Activated CD4-positive, alpha-beta T cell treated with anti-CD3 and anti-CD28 coated beads for 36 hours (primary cell): ENCODE measurements at regions not wholly inside any gene's neighbourhood (a gene's known extent, or its start where the extent isn't known, plus 50 kb on each side); places are given as distances from the start of the nearest gene placed in this dataset.

Experiments
- ATAC-seq: fragments of 200-7000 bp; cut with Tn5 transposase; one replicate; pipeline ENCODE4 v1.10.0; 2021; ENCODE audit warnings: mild to moderate bottlenecking, moderate library complexity
- CTCF ChIA-PET: fragments of 350-600 bp; sonication (Branson Sonifier 250); formaldehyde crosslinking; loops from one replicate; lab custom pipeline; 2021; ENCODE audit warnings: antibody characterized with exemption; lab: Charles Lee
- POLR2A ChIA-PET: fragments of 350-600 bp; sonication (Branson Sonifier 250); formaldehyde crosslinking; loops from one replicate; lab custom pipeline; 2021; ENCODE audit warnings: antibody characterized with exemption, inconsistent platforms; lab: Charles Lee
- DNase-seq: peaks from one replicate; pipeline ENCODE4 v3.0.0-alpha.2; 2020
- H3K27ac Mint-ChIP-seq: one replicate; pipeline ENCODE4 v1.8.0; 2021; ENCODE audit warnings: mixed read lengths
- H3K27me3 Mint-ChIP-seq: one replicate; pipeline ENCODE4 v1.8.0; 2021; ENCODE audit warnings: mixed read lengths
- H3K36me3 Mint-ChIP-seq: one replicate; pipeline ENCODE4 v1.8.0; 2021; ENCODE audit warnings: low read depth, mixed read lengths
- H3K4me1 Mint-ChIP-seq: one replicate; pipeline ENCODE4 v1.8.0; 2021; ENCODE audit warnings: mixed read lengths
- H3K4me3 Mint-ChIP-seq: one replicate; pipeline ENCODE4 v1.8.0; 2021; ENCODE audit warnings: mild to moderate bottlenecking, moderate library complexity, mixed read lengths
- H3K9me3 Mint-ChIP-seq: one replicate; pipeline ENCODE4 v1.8.0; 2021; ENCODE audit warnings: low read depth, mixed read lengths
- intact Hi-C, 2 experiments: fragments of 100-400 bp; cut with DNase I in 1 of 2; cut with micrococcal nuclease in 1 of 2; formaldehyde crosslinking; loops; one replicate each; pipeline versions ENCODE4 v1.14.2 to v1.15.1; 2022 to 2024; cut with DNase I, micrococcal nuclease

GRCh38 chr12:111156304-111156703 lies 212.6 kb downstream of the PHETA1 start:
- H3K4me3 Mint-ChIP-seq: no peak overlapping the region
- H3K27ac Mint-ChIP-seq: no peak overlapping the region
- intact Hi-C loops: no loop called here
- no peak for DNase-seq
- CTCF ChIA-PET: no interaction called here
- POLR2A ChIA-PET: no interaction called here
- ATAC-seq: no peak
- no peaks in the 10 kb centered on the region for H3K36me3 Mint-ChIP-seq
- H3K9me3 Mint-ChIP-seq: no peaks in the 10 kb centered on the region
- no peaks in the 10 kb centered on the region for H3K4me1 Mint-ChIP-seq
- peaks cover under 1% of the 10 kb centered on the region for H3K27me3 Mint-ChIP-seq

GRCh38 chr12:111155521-111155920 lies 213.4 kb downstream of the PHETA1 start:
- intact Hi-C loops: no loop called here
- Mint-ChIP-seq H3K27ac (no peak overlapping the region), H3K9me3 (no peaks in the 10 kb centered on the region), H3K27me3 (peaks cover 2% of the 10 kb centered on the region), H3K36me3 (no peaks in the 10 kb centered on the region), H3K4me3 (no peak overlapping the region), H3K4me1 (no peaks in the 10 kb centered on the region)
- ChIA-PET POLR2A (no interaction called here), CTCF (no interaction called here)
- no peak for ATAC-seq
- no peak for DNase-seq

DNA sequence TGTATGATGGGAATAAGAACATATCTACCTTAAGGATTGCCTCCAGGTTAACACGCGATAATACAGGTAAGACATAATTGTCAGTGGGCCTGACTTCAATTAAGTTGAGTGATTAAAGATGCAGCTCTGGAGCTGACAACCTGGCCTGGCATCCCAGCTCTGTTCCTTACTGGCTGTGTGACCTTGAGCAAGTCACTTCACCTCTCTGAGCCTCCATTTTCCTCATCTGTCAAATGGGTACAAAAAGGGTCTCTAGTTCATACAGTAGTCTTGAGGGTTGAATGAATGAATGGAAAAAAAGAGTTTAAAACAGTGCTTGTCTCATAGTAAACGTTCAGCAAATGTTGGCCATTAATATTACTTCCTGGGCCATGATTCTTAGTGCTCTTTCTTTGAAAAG lies 213.9 kb downstream of the PHETA1 start:
- Mint-ChIP-seq H3K27me3 (peaks cover 2% of the 10 kb centered on the region), H3K4me1 (no peaks in the 10 kb centered on the region), H3K27ac (no peak overlapping the region), H3K9me3 (no peaks in the 10 kb centered on the region), H3K4me3 (no peak overlapping the region), H3K36me3 (no peaks in the 10 kb centered on the region)
- DNase-seq (no peak), ATAC-seq (no peak)
- intact Hi-C loops: no loop called here
- ChIA-PET CTCF (no interaction called here), POLR2A (no interaction called here)

DNA sequence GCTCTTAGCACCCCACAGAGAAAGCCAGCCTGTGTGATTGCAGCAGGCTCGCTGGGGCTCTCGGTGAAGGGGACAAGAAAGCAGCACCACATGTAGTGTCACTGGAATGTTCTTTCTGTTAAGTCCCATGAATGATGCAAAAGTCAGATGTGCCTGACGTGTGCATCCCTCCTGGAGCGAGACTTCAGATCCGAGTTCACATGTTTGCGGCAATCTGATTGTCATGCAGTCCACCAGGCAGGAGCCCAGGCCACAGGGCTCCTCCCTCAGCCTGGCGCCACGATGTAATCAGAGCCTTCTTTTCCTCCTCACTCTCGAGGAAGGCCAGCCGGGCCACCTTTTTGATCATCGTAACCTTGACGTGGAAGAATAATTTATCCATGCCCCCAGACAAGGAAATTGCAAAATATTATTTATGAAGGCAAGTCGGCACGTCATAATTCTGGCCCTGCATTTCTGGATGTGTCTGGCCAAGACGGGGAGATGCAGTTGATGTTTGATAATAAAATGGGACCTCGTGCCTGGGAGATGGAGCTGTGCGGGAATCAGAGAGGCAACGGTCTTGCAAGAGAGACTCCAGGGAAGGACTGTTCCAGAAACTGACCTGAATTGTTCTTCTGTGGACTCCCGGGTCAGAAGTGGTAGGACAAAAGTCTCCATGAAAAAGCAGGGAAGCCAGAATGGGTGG lies 214.6 kb downstream of the PHETA1 start:
- CTCF ChIA-PET: no interaction called here
- Mint-ChIP-seq H3K4me3 (no peak overlapping the region), H3K9me3 (no peaks in the 10 kb centered on the region), H3K27ac (no peak overlapping the region), H3K27me3 (peaks cover 2% of the 10 kb centered on the region), H3K36me3 (no peaks in the 10 kb centered on the region), H3K4me1 (no peaks in the 10 kb centered on the region)
- DNase-seq: no peak
- intact Hi-C loops: no loop called here
- POLR2A ChIA-PET: no interaction called here
- no peak for ATAC-seq

DNA sequence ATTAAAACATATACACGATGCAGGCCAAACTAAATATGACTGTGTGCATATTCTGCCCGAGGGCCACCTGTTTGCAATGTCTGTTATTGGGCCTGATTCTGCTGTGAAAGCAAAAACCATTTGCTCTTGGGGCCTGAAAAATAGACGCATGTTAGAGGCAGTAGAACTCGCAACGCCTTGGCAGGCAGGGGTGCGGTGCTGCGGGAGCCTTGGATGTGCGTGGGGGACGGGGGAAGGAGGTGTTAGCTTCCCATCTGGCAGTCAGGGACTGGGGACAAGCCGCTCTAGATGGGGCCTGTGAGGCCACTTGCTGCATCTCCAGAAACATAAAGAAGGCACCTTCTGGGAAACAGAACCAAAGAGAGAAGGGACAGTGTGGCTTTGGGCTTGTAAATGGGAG lies 216.3 kb downstream of the PHETA1 start:
- Mint-ChIP-seq H3K36me3 (no peaks in the 10 kb centered on the region), H3K9me3 (no peaks in the 10 kb centered on the region), H3K27me3 (peaks cover 2% of the 10 kb centered on the region), H3K27ac (no peak overlapping the region), H3K4me1 (no peaks in the 10 kb centered on the region), H3K4me3 (no peak overlapping the region)
- DNase-seq: no peak
- ChIA-PET CTCF (interaction anchor here (0.9 kb wide), 1 partner anchor 59 kb away, joined by 3 read pairs; no protein-coding TSS in a partner anchor), POLR2A (no interaction called here)
- ATAC-seq: no peak
- intact Hi-C loops: no loop called here

GRCh38 chr12:111150921-111151840 lies 217.7 kb downstream of the PHETA1 start:
- POLR2A ChIA-PET: no interaction called here
- H3K9me3 Mint-ChIP-seq: no peaks in the 10 kb centered on the region
- CTCF ChIA-PET: no interaction called here
- no peak overlapping the region for H3K27ac Mint-ChIP-seq
- no peak for ATAC-seq
- intact Hi-C loops: no loop called here
- H3K27me3 Mint-ChIP-seq: peaks cover 2% of the 10 kb centered on the region
- H3K4me3 Mint-ChIP-seq: no peak overlapping the region
- H3K36me3 Mint-ChIP-seq: no peaks in the 10 kb centered on the region
- no peak for DNase-seq
- no peaks in the 10 kb centered on the region for H3K4me1 Mint-ChIP-seq

- intact Hi-C loops: no loop called here
- CTCF ChIA-PET: no interaction called here
- H3K36me3 Mint-ChIP-seq: no peaks in the 10 kb centered on the region
- no peak overlapping the region for H3K4me3 Mint-ChIP-seq
- H3K9me3 Mint-ChIP-seq: no peaks in the 10 kb centered on the region
- ATAC-seq: no peak
- peaks cover 2% of the 10 kb centered on the region for H3K27me3 Mint-ChIP-seq
- no peak for DNase-seq
- H3K27ac Mint-ChIP-seq: no peak overlapping the region
- POLR2A ChIA-PET: interaction anchor here (0.5 kb wide), 1 partner anchor 196 kb away, joined by 4 read pairs; no protein-coding TSS in a partner anchor
- H3K4me1 Mint-ChIP-seq: no peaks in the 10 kb centered on the region
Observed at GRCh38 chr12:111150360-111150759, 218.5 kb downstream of the PHETA1 start.

DNA sequence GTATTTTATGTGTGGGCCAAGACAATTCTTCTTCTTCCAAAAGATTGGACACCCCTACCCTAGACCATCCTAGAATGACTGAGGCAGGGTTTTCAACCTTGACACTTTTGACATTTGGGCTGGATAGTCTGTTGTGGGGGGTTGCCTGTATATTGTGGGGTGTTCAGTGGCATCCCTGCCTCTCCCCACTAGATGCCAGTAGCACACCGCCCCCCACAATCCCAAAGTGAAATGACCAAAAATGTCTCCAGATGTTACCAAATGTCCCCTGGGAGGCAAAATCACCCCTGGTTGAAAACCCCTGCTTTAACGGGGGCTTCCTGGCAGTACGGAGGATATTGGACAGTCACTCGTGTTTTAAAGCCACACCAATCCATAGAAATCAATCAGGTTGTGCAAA lies 219.6 kb downstream of the PHETA1 start:
- Mint-ChIP-seq H3K27me3 (peaks cover 2% of the 10 kb centered on the region), H3K9me3 (no peaks in the 10 kb centered on the region), H3K4me3 (no peak overlapping the region), H3K4me1 (no peaks in the 10 kb centered on the region), H3K27ac (no peak overlapping the region), H3K36me3 (no peaks in the 10 kb centered on the region)
- DNase-seq (no peak), ATAC-seq (no peak)
- intact Hi-C loops: no loop called here
- POLR2A ChIA-PET: no interaction called here
- CTCF ChIA-PET: no interaction called here

GRCh38 chr12:111148005-111148404 lies 220.9 kb downstream of the PHETA1 start:
- no peak for ATAC-seq

DNA sequence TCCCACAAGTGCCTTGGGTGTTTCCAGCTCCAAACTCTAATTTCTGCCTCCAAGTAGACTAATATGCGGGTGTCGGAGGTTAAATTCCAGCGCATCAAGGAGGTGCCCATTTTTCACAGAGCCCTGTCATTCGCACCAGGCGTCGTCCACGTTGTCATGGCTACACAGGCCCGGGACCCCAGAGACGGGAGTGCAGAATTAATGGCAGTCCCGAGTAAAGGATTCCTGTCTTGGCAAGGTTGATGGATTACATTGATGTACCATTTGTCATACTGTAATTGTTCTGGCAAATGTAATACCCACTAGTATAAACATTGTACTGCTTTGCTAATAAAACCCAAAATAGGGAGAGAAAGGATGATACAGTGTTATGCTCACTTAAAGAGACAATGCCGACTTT lies 222.9 kb upstream of the MYL2 start:
- Mint-ChIP-seq H3K4me3 (no peak overlapping the region), H3K4me1 (no peaks in the 10 kb centered on the region), H3K27me3 (peaks cover 3% of the 10 kb centered on the region), H3K36me3 (no peaks in the 10 kb centered on the region), H3K27ac (no peak overlapping the region), H3K9me3 (no peaks in the 10 kb centered on the region)
- intact Hi-C loops: no loop called here
- ATAC-seq (no peak), DNase-seq (no peak)
- CTCF ChIA-PET: no interaction called here
- POLR2A ChIA-PET: no interaction called here

More at GRCh38 chr12:111148005-111148404, 220.9 kb downstream of the PHETA1 start:
- H3K27me3 Mint-ChIP-seq: peaks cover 2% of the 10 kb centered on the region
- H3K4me1 Mint-ChIP-seq: no peaks in the 10 kb centered on the region
- H3K9me3 Mint-ChIP-seq: no peaks in the 10 kb centered on the region
- no peak overlapping the region for H3K4me3 Mint-ChIP-seq
- no peaks in the 10 kb centered on the region for H3K36me3 Mint-ChIP-seq
- ChIA-PET CTCF (interaction anchor here (0.7 kb wide), 1 partner anchor 136 kb away, joined by 3 read pairs; no protein-coding TSS in a partner anchor), POLR2A (no interaction called here)
- intact Hi-C loops: no loop called here
- no peak overlapping the region for H3K27ac Mint-ChIP-seq
- no peak for DNase-seq

GRCh38 chr12:111141205-111141604 lies 220.8 kb upstream of the MYL2 start:
- intact Hi-C loops: no loop called here
- ChIA-PET POLR2A (no interaction called here), CTCF (no interaction called here)
- ATAC-seq: no peak
- no peaks in the 10 kb centered on the region for H3K4me1 Mint-ChIP-seq
- H3K27me3 Mint-ChIP-seq: peaks cover 3% of the 10 kb centered on the region
- no peaks in the 10 kb centered on the region for H3K9me3 Mint-ChIP-seq
- no peak overlapping the region for H3K27ac Mint-ChIP-seq
- no peak for DNase-seq
- no peak overlapping the region for H3K4me3 Mint-ChIP-seq
- H3K36me3 Mint-ChIP-seq: no peaks in the 10 kb centered on the region

DNA sequence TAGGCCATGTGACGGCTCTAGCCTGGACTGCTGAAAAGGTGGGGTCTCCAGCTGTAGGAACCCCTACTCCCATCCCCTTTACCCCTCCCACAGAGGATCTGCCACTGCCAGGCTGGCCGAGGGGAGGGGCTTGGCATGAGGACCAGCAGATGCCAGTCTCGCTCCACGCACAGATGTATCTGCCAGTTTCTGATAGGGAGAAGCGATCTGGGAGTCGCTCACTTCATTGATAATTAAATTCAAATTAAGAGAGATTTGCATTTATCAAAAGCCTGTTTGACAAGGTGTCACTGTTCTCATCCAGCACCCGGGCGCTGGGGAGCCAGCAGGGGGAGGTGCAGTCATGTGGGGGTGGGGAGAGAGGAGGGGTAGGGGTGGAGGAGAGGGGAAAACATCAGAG lies 217.6 kb upstream of the MYL2 start:
- ATAC-seq: no peak

More for the DNA sequence above, 217.6 kb upstream of the MYL2 start:
- Mint-ChIP-seq H3K36me3 (no peaks in the 10 kb centered on the region), H3K4me1 (no peaks in the 10 kb centered on the region), H3K27ac (no peak overlapping the region), H3K4me3 (no peak overlapping the region), H3K9me3 (peaks cover 3% of the 10 kb centered on the region), H3K27me3 (peaks cover 7% of the 10 kb centered on the region)
- intact Hi-C loops: no loop called here
- CTCF ChIA-PET: no interaction called here
- POLR2A ChIA-PET: no interaction called here
- no peak for DNase-seq
